Prostate gland (tissue), 2 donors: ENCODE measurements at regions not wholly inside any gene's neighbourhood (a gene's known extent, or its start where the extent isn't known, plus 50 kb on each side); places are given as distances from the start of the nearest gene placed in this dataset.

Experiments used
- POLR2A ChIP-seq: fragments of 450-650 bp; IDR thresholded peaks from one replicate; pipeline ENCODE4 v1.6.1; 2016; ENCODE audit warnings: antibody characterized with exemption, mild to moderate bottlenecking
- POLR2AphosphoS5 ChIP-seq: sonication (generic); formaldehyde crosslinking; IDR thresholded peaks from one replicate; pipeline ENCODE4 v1.6.1; 2017; ENCODE audit warnings: antibody characterized with exemption
- TF ChIP-seq, protein P1 (sequence below), 4 experiments: fragments of 200-600 bp in 2 of 4; fragments of 450-650 bp in 2 of 4; sonication (generic) in 2 of 4; IDR thresholded peaks; 1 replicate in 3 of 4; 2 replicates in 1 of 4; pipeline ENCODE4 v1.5.1; 2016 to 2019; ENCODE audit warnings: antibody characterized with exemption in 4 of 4, mild to moderate bottlenecking in 2 of 4, moderate library complexity in 2 of 4

DNA sequence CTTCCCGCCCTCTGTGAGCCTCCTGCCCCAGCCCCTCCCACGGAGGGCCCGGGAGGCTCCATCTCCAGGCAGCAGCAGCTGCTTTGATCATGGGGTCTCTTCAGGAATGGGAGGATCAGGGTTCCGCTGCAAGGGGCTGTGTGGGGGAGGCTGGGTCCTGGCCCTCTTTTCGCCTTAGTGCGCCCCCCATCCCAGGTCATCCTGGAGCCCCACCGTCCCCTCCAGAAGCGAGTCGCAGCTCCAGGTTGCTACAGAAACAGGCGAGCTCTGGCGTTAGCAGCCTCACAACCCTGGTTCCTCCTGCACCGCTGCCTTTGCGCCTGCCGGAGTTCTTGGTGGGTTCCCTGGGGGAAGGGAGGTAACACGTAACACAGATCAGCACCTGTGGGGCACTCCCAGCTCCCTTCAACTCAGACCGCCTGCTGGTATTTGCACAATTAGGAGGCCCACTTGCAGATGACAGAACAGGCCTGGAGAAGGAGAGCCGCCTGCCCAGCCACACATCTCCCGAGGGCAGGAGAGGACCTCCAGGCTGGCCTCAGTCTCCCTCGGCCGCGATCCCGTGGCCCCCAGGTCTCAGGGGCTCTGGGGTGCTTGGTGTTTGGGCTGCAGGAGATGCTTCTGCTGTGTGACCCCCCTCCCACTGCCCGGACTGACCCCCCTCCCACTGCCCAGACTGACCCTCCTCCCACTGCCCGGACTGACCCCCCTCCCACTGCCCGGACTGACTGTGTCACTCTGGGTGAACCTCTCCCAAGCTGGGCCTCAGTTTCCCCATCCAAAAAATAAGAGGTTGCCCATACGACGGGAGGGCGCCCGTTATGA, 64.2 kb upstream of the ADRA2C start:
- TF ChIP-seq, protein P1, sequence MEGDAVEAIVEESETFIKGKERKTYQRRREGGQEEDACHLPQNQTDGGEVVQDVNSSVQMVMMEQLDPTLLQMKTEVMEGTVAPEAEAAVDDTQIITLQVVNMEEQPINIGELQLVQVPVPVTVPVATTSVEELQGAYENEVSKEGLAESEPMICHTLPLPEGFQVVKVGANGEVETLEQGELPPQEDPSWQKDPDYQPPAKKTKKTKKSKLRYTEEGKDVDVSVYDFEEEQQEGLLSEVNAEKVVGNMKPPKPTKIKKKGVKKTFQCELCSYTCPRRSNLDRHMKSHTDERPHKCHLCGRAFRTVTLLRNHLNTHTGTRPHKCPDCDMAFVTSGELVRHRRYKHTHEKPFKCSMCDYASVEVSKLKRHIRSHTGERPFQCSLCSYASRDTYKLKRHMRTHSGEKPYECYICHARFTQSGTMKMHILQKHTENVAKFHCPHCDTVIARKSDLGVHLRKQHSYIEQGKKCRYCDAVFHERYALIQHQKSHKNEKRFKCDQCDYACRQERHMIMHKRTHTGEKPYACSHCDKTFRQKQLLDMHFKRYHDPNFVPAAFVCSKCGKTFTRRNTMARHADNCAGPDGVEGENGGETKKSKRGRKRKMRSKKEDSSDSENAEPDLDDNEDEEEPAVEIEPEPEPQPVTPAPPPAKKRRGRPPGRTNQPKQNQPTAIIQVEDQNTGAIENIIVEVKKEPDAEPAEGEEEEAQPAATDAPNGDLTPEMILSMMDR (IDR thresholded peaks at IDR 0.05) = no peak
- no peak for TF ChIP-seq POLR2A
- no peak for TF ChIP-seq POLR2AphosphoS5
